Smooth muscle cell (in vitro differentiated cells): ENCODE measurements at regions not wholly inside any gene's neighbourhood (a gene's known extent, or its start where the extent isn't known, plus 50 kb on each side); places are given as distances from the start of the nearest gene placed in this dataset.

ENCODE experiments used
- DNase-seq: peaks from one replicate; lab custom pipeline; 2025; ENCODE audit not compliant: unreplicated experiment; lab: John Stamatoyannopoulos, UW
- H2AFZ ChIP-seq: fragments of 200-600 bp; sonication (generic); 2 replicates; pipeline ENCODE4 v1.6.0; 2016; ENCODE audit warnings: antibody characterized with exemption, low read depth, mild to moderate bottlenecking
- H3F3A ChIP-seq: fragments of 200-600 bp; sonication (generic); 2 replicates; pipeline ENCODE4 v1.6.0; 2017; ENCODE audit warnings: antibody characterized with exemption, low read depth
- H3K27ac ChIP-seq: fragments of 200-600 bp; sonication (generic); 2 replicates; pipeline ENCODE4 v1.5.1; 2016; ENCODE audit warnings: low read depth, mild to moderate bottlenecking
- H3K27me3 ChIP-seq: fragments of 200-600 bp; sonication (generic); 2 replicates; pipeline ENCODE4 v1.6.1; 2016; ENCODE audit warnings: low read depth, mild to moderate bottlenecking
- H3K36me3 ChIP-seq: fragments of 200-600 bp; sonication (generic); 2 replicates; pipeline ENCODE4 v1.5.1; 2016; ENCODE audit warnings: low read depth
- H3K4me1 ChIP-seq: fragments of 200-600 bp; sonication (generic); 2 replicates; pipeline ENCODE4 v1.5.1; 2016; ENCODE audit warnings: low read depth
- H3K4me2 ChIP-seq: fragments of 200-600 bp; sonication (generic); 2 replicates; pipeline ENCODE4 v1.6.0; 2016; ENCODE audit warnings: mild to moderate bottlenecking
- H3K4me3 ChIP-seq: fragments of 200-600 bp; sonication (generic); 2 replicates; pipeline ENCODE4 v1.5.1; 2016; ENCODE audit warnings: mild to moderate bottlenecking
- H3K79me2 ChIP-seq: fragments of 200-600 bp; sonication (generic); 2 replicates; pipeline ENCODE4 v1.6.0; 2016; ENCODE audit warnings: low read depth, mild to moderate bottlenecking
- H3K9ac ChIP-seq: fragments of 200-600 bp; sonication (generic); 2 replicates; pipeline ENCODE4 v1.6.0; 2016; ENCODE audit warnings: low read depth
- H3K9me3 ChIP-seq: fragments of 200-600 bp; sonication (generic); replicated peaks from 2 replicates; pipeline ENCODE4 v1.5.1; 2016; ENCODE audit warnings: low read depth
- H4K20me1 ChIP-seq: fragments of 200-600 bp; sonication (generic); 2 replicates; pipeline ENCODE4 v1.6.0; 2016; ENCODE audit warnings: low read depth
- WGBS: methylation state at CpG from one replicate; pipeline ENCODE4 v1.1.7; 2016; ENCODE audit warnings: low lambda C conversion rate; 5-methylcytosine and 5-hydroxymethylcytosine counted together
- TF ChIP-seq, protein P1 (sequence below): fragments of 200-600 bp; sonication (generic); IDR thresholded peaks from 2 replicates; pipeline ENCODE4 v1.5.1; 2017; ENCODE audit warnings: borderline replicate concordance, mild to moderate bottlenecking, antibody characterized with exemption; ENCODE audit not compliant: insufficient read depth, poor library complexity, severe bottlenecking

DNA sequence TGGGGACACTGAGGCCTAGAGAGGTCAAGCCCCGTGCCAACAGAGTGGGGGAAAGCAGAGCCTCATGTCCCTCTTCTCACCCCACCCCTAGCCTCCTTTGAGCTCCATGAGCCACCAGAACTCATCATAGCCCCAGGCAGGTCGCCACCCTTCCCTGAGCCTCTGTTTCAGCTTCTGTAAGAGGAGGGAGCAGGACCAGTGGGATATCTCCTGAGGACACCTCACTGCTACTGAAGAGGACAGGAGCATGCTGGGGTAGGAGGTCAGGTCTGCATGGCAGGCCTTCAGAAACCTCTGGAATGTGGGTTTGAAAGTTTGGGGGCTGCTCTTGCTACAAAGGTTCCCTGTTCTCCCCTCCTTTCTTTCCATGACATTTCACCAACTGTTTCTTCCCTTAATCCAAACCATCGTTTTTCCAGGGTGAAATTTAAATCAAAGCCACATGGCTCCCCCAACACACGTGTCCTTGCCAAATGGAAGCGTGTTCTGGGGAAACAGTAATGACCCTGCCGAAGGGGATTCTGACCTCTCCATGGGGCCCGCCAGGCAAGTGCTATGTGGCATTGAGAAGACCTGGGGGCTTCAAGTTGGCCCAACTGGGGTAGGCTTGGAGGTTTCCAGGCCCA, 88.1 kb upstream of the RUNX3 start:
- no peak overlapping the region for H2AFZ ChIP-seq
- H3K36me3 ChIP-seq, result no peaks in the 10 kb centered on the region
- peaks cover 8% of the 10 kb centered on the region for H3K4me1 ChIP-seq
- no peaks in the 10 kb centered on the region for H3K79me2 ChIP-seq
- peak overlapping the region; percentile 41 for H3K27ac ChIP-seq
- H4K20me1 ChIP-seq, result no peaks in the 10 kb centered on the region
- H3K4me3 ChIP-seq, result no peak overlapping the region
- no peak for DNase-seq
- H3K4me2 ChIP-seq, result no peak overlapping the region
- TF ChIP-seq, protein P1, sequence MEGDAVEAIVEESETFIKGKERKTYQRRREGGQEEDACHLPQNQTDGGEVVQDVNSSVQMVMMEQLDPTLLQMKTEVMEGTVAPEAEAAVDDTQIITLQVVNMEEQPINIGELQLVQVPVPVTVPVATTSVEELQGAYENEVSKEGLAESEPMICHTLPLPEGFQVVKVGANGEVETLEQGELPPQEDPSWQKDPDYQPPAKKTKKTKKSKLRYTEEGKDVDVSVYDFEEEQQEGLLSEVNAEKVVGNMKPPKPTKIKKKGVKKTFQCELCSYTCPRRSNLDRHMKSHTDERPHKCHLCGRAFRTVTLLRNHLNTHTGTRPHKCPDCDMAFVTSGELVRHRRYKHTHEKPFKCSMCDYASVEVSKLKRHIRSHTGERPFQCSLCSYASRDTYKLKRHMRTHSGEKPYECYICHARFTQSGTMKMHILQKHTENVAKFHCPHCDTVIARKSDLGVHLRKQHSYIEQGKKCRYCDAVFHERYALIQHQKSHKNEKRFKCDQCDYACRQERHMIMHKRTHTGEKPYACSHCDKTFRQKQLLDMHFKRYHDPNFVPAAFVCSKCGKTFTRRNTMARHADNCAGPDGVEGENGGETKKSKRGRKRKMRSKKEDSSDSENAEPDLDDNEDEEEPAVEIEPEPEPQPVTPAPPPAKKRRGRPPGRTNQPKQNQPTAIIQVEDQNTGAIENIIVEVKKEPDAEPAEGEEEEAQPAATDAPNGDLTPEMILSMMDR, result no peak
- H3K9me3 ChIP-seq, result no peaks in the 10 kb centered on the region
- 88% methylated on average over 7 of the region's 7 CpGs for WGBS
- H3K27me3 ChIP-seq, result no peaks in the 10 kb centered on the region
- no peaks in the 10 kb centered on the region for H3F3A ChIP-seq
- no peak overlapping the region for H3K9ac ChIP-seq

DNA sequence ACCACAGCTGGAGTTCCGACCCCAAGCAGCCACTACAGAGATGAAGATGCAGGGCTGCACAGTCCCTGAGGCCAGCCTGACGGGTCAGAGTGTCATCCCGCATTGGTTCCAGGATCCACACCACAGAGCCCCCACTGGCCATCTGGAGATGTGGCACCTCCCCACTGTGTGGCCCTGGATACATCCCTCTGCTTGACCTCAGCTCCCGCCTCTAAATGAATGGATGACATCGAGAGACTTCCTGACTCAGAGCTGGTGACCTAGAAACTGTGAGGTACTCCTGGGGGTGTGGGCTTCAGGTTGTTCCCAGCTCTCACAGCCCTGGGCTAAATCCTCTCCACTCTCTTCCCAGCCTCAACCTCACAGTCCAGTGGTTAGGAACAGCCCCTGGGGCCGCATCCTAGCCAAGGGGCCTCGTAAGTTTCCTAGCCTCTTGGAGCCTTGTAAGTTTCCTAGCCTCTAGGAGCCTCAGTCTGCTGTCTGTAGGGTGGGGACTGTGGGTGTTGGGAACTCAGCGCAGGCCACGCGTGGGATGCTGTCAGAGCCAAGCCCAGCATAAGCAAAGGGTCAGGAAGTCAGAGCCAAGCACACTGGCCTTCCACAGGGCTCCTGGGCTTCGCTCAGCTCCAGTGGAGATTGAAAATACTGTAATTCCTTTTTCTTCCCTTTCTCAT, 87.5 kb upstream of the RUNX3 start:
- Histone ChIP-seq H3K27ac (peak overlapping the region; percentile 41), H3K4me2 (no peak overlapping the region), H3F3A (no peaks in the 10 kb centered on the region), H3K9ac (no peak overlapping the region), H2AFZ (no peak overlapping the region), H3K9me3 (no peaks in the 10 kb centered on the region), H3K4me3 (no peak overlapping the region), H3K27me3 (no peaks in the 10 kb centered on the region), H3K4me1 (peaks cover 4% of the 10 kb centered on the region), H3K36me3 (no peaks in the 10 kb centered on the region), H4K20me1 (no peaks in the 10 kb centered on the region), H3K79me2 (no peaks in the 10 kb centered on the region)
- no peak for DNase-seq
- TF ChIP-seq, protein P1, result no peak
- 51% methylated on average over 11 of the region's 11 CpGs for WGBS

DNA sequence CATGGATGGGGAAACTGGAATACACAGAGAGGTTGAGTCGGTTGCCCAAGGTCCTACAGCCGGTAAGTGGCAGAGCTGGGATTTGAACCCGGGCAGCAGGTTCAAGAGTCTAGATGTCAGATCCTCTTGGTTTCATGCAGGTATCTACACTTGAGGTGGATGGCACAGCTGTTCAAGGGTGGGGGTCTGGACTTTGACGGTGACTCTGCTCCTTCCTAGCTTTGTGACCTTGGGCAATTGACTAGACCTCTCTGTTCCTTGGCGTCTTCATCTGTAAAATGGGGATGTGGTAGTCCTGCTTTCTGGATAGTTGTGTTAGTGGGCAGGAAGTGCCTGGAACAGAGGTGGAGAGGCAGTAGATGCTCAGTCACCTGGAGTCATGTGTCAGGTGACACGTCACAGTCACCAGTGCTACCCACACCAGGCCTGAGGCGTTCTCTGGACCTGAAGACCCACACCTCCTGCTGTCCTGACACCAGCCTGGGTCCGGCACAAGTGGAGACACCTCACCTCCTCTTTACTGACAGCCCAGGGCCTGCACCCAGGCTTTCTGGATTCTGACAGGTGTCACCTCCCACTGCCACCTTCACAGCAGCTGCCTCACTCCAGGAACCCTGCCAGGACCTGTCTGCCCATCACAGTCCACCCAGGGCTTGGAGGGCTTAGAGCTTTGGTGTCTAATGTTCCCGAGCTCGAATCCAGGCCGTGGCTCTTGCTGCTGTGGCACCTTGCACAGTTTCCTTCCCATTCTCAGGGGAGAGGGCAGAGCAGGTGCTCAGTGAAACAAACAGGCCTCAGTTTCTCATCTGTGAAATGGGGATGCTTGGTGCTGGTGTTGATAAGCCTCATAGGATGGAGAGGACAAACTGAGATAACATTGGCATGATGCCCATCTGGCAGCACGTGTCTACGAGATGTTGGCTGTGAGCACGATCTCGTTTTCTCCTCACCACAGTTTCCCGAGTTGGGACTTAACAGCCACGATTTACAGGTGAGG, 83.2 kb upstream of the RUNX3 start:
- H3K9me3 ChIP-seq, result no peaks in the 10 kb centered on the region
- no peak overlapping the region for H3K4me3 ChIP-seq
- H3K36me3 ChIP-seq, result no peaks in the 10 kb centered on the region
- no peak for DNase-seq
- no peaks in the 10 kb centered on the region for H3K27me3 ChIP-seq
- no peaks in the 10 kb centered on the region for H3K4me1 ChIP-seq
- no peaks in the 10 kb centered on the region for H3F3A ChIP-seq
- H3K27ac ChIP-seq, result no peak overlapping the region
- WGBS, result 92% methylated on average over 17 of the region's 17 CpGs
- H4K20me1 ChIP-seq, result no peaks in the 10 kb centered on the region
- H3K79me2 ChIP-seq, result no peaks in the 10 kb centered on the region
- no peak overlapping the region for H3K9ac ChIP-seq
- TF ChIP-seq, protein P1, result no peak
- H2AFZ ChIP-seq, result no peak overlapping the region
- H3K4me2 ChIP-seq, result no peak overlapping the region
